ENCODE measurements at regions not wholly inside any gene's neighbourhood (a gene's known extent, or its start where the extent isn't known, plus 50 kb on each side); places are given as distances from the start of the nearest gene placed in this dataset.

- H3K4me3 ChIP-seq = no peak overlapping the region
- TF ChIP-seq CTCF (IDR thresholded peaks at IDR 0.05) = no peak
- no peak overlapping the region for H3K9ac ChIP-seq (ENCODE audit: low read depth in 2 of 2, low read length in 2 of 2)
- intact Hi-C loops (cut with DNase I) = no loop called here
- H3K4me1 ChIP-seq = no peaks in the 10 kb centered on the region
- no peaks in the 10 kb centered on the region for H3K9me3 ChIP-seq
- H3K36me3 ChIP-seq = no peaks in the 10 kb centered on the region
- H3K27ac ChIP-seq = no peak overlapping the region
- H3K27me3 ChIP-seq = no peaks in the 10 kb centered on the region
- DNase-seq = no peak
Measured at GRCh38 chr13:50198508-50198907, 183.3 kb downstream of the KCNRG start.

GRCh38 chr13:50200569-50200968 lies 185.3 kb downstream of the KCNRG start:
- Histone ChIP-seq H3K9ac (ENCODE audit: low read depth in 2 of 2, low read length in 2 of 2) (no peak overlapping the region), H3K27me3 (no peaks in the 10 kb centered on the region), H3K9me3 (no peaks in the 10 kb centered on the region), H3K36me3 (no peaks in the 10 kb centered on the region), H3K27ac (no peak overlapping the region), H3K4me1 (no peaks in the 10 kb centered on the region), H3K4me3 (no peak overlapping the region)
- no peak for TF ChIP-seq CTCF (IDR thresholded peaks at IDR 0.05)
- no peak for DNase-seq
- intact Hi-C loops (cut with DNase I) = no loop called here

- no peak overlapping the region for H3K9ac ChIP-seq (ENCODE audit: low read depth in 2 of 2, low read length in 2 of 2)
Measured at GRCh38 chr13:50200988-50201387, 185.7 kb downstream of the KCNRG start.

GRCh38 chr13:50202485-50202884 lies 187.2 kb downstream of the KCNRG start:
- Histone ChIP-seq H3K36me3 (no peaks in the 10 kb centered on the region), H3K27me3 (no peaks in the 10 kb centered on the region), H3K4me3 (no peak overlapping the region), H3K27ac (no peak overlapping the region), H3K4me1 (no peaks in the 10 kb centered on the region), H3K9ac (ENCODE audit: low read depth in 2 of 2, low read length in 2 of 2) (no peak overlapping the region), H3K9me3 (no peaks in the 10 kb centered on the region)
- DNase-seq = no peak
- TF ChIP-seq CTCF (IDR thresholded peaks at IDR 0.05) = no peak
- intact Hi-C loops (cut with DNase I) = no loop called here

More at GRCh38 chr13:50200988-50201387, 185.7 kb downstream of the KCNRG start:
- no peak overlapping the region for H3K27ac ChIP-seq
- TF ChIP-seq CTCF (IDR thresholded peaks at IDR 0.05) = no peak
- intact Hi-C loops (cut with DNase I) = no loop called here
- no peak for DNase-seq
- H3K36me3 ChIP-seq = no peaks in the 10 kb centered on the region
- H3K4me3 ChIP-seq = no peak overlapping the region
- no peaks in the 10 kb centered on the region for H3K4me1 ChIP-seq
- no peaks in the 10 kb centered on the region for H3K27me3 ChIP-seq
- no peaks in the 10 kb centered on the region for H3K9me3 ChIP-seq

- H3K9me3 ChIP-seq = no peaks in the 10 kb centered on the region
- no peak for DNase-seq
- no peaks in the 10 kb centered on the region for H3K27me3 ChIP-seq
- TF ChIP-seq CTCF (IDR thresholded peaks at IDR 0.05) = no peak
- no peak overlapping the region for H3K9ac ChIP-seq (ENCODE audit: low read depth in 2 of 2, low read length in 2 of 2)
- no peak overlapping the region for H3K27ac ChIP-seq
- H3K36me3 ChIP-seq = no peaks in the 10 kb centered on the region
- intact Hi-C loops (cut with DNase I) = no loop called here
- no peaks in the 10 kb centered on the region for H3K4me1 ChIP-seq
- no peak overlapping the region for H3K4me3 ChIP-seq
Measured at GRCh38 chr13:50203256-50203941, 188.2 kb downstream of the KCNRG start.

All from colonic mucosa (tissue), 4 donors.